Caco-2 (cell line): ENCODE measurements at regions not wholly inside any gene's neighbourhood (a gene's known extent, or its start where the extent isn't known, plus 50 kb on each side); places are given as distances from the start of the nearest gene placed in this dataset.

ENCODE experiments used
- BruUV-seq: library from RNA; stranded (reverse); fragments of 400-500 nt; replicated peaks from 2 replicates; lab custom pipeline; 2021; lab: Mats Ljungman, UMichigan
- CTCF ChIA-PET: fragments of 300-600 bp; sonication (Branson Sonifier 250); formaldehyde crosslinking; loops from one replicate; lab custom pipeline; 2022; ENCODE audit warnings: antibody characterized with exemption; lab: Charles Lee
- POLR2A ChIA-PET: fragments of 300-600 bp; sonication (Branson Sonifier 250); formaldehyde crosslinking; loops from one replicate; lab custom pipeline; 2022; ENCODE audit warnings: antibody characterized with exemption; lab: Charles Lee
- DNase-seq, 2 experiments: peaks; one replicate each; pipeline versions ENCODE4 v3.0.0 to v3.0.0-alpha.2; 2020 to 2022
- H3K27me3 ChIP-seq: replicated peaks from 2 replicates; pipeline ENCODE4 v1.6.0; 2011; ENCODE audit warnings: low read length; ENCODE audit not compliant: control insufficient read depth, insufficient read depth
- H3K36me3 ChIP-seq: 2 replicates; pipeline ENCODE4 v1.5.1; 2011; ENCODE audit warnings: low read length; ENCODE audit not compliant: control insufficient read depth, insufficient read depth
- H3K4me1 ChIP-seq: fragments of 250-450 bp; sonication (Bioruptor Pico); 2 replicates; pipeline ENCODE4 v1.5.1; 2020; ENCODE audit warnings: mild to moderate bottlenecking
- H3K4me3 ChIP-seq: 2 replicates; pipeline ENCODE4 v1.5.1; 2011; ENCODE audit warnings: low read depth, mild to moderate bottlenecking, control low read depth, low read length
- H3K9me3 ChIP-seq: fragments of 250-450 bp; sonication (Bioruptor Pico); 2 replicates; pipeline ENCODE4 v1.5.1; 2020; ENCODE audit warnings: mild to moderate bottlenecking, moderate library complexity
- H3K27ac Mint-ChIP-seq: one replicate; pipeline ENCODE4 v1.8.0; 2022; ENCODE audit warnings: mixed read lengths; ENCODE audit not compliant: unreplicated experiment
- H3K27me3 Mint-ChIP-seq: one replicate; pipeline ENCODE4 v1.8.0; 2022; ENCODE audit warnings: mixed read lengths; ENCODE audit not compliant: insufficient read depth, unreplicated experiment
- H3K36me3 Mint-ChIP-seq: one replicate; pipeline ENCODE4 v1.8.0; 2022; ENCODE audit warnings: mild to moderate bottlenecking, mixed read lengths; ENCODE audit not compliant: insufficient read depth, unreplicated experiment
- H3K4me1 Mint-ChIP-seq: one replicate; pipeline ENCODE4 v1.8.0; 2022; ENCODE audit warnings: low read depth, mixed read lengths; ENCODE audit not compliant: unreplicated experiment
- H3K4me3 Mint-ChIP-seq: one replicate; pipeline ENCODE4 v1.8.0; 2022; ENCODE audit warnings: mild to moderate bottlenecking, moderate library complexity, mixed read lengths; ENCODE audit not compliant: unreplicated experiment
- H3K9me3 Mint-ChIP-seq: one replicate; pipeline ENCODE4 v1.8.0; 2022; ENCODE audit warnings: mixed read lengths; ENCODE audit not compliant: unreplicated experiment
- CTCF ChIP-seq, 2 experiments: fragments of 200-600 bp in 1 of 2; IDR thresholded peaks; 1 replicate in 1 of 2; 2 replicates in 1 of 2; pipeline versions ENCODE4 v1.5.1 to v1.8.0; 2011 to 2022; ENCODE audit warnings: antibody characterized with exemption in 1 of 2, control low read depth in 1 of 2, inconsistent platforms in 1 of 2, low read depth in 1 of 2, low read length in 1 of 2, mild to moderate bottlenecking in 1 of 2, moderate library complexity in 1 of 2; ENCODE audit not compliant: insufficient read depth in 1 of 2, severe bottlenecking in 1 of 2, unreplicated experiment in 1 of 2
- intact Hi-C: fragments of 100-400 bp; cut with micrococcal nuclease; formaldehyde crosslinking; loops from one replicate; pipeline ENCODE4 v1.10.0; 2022; ENCODE audit not compliant: unreplicated experiment

- Histone ChIP-seq H3K27me3 (peaks cover 3% of the 10 kb centered on the region), H3K4me1 (no peaks in the 10 kb centered on the region), H3K4me3 (no peak overlapping the region), H3K36me3 (no peaks in the 10 kb centered on the region), H3K9me3 (no peaks in the 10 kb centered on the region)
- ChIA-PET CTCF (no interaction called here), POLR2A (no interaction called here)
- Mint-ChIP-seq H3K4me3 (no peak overlapping the region), H3K27ac (no peak overlapping the region), H3K9me3 (no peaks in the 10 kb centered on the region), H3K36me3 (no peaks in the 10 kb centered on the region), H3K4me1 (no peaks in the 10 kb centered on the region), H3K27me3 (peaks cover 17% of the 10 kb centered on the region)
- no TSS peak for BruUV-seq
- intact Hi-C loops = no loop called here
- DNase-seq = no peak
- TF ChIP-seq CTCF (IDR thresholded peaks at IDR 0.05; ENCODE audit: insufficient read depth in 1 of 2, low read depth in 1 of 2, low read length in 1 of 2, severe bottlenecking in 1 of 2, unreplicated experiment in 1 of 2) = no peak
These were observed 310.8 kb upstream of the SORL1-AS1 start for GRCh38 chr11:121763526-121763925.

GRCh38 chr11:121762820-121763219 is 310.1 kb upstream of the SORL1-AS1 start:
- no peaks in the 10 kb centered on the region for H3K9me3 Mint-ChIP-seq
- DNase-seq = no peak

GRCh38 chr11:121761186-121761585 is 308.4 kb upstream of the SORL1-AS1 start:
- H3K4me1 Mint-ChIP-seq = no peaks in the 10 kb centered on the region
- H3K27me3 ChIP-seq = 0 out of 2 replicates have a peak, but pooled peaks cover 1% of the 10 kb centered on the region
- POLR2A ChIA-PET = no interaction called here
- H3K27me3 Mint-ChIP-seq = peaks cover 12% of the 10 kb centered on the region
- BruUV-seq = no TSS peak
- no peak for TF ChIP-seq CTCF (IDR thresholded peaks at IDR 0.05; ENCODE audit: insufficient read depth in 1 of 2, low read depth in 1 of 2, low read length in 1 of 2, severe bottlenecking in 1 of 2, unreplicated experiment in 1 of 2)
- no peaks in the 10 kb centered on the region for H3K9me3 ChIP-seq
- no peak for DNase-seq
- H3K4me1 ChIP-seq = no peaks in the 10 kb centered on the region
- no peak overlapping the region for H3K4me3 ChIP-seq
- intact Hi-C loops = no loop called here
- CTCF ChIA-PET = no interaction called here
- no peak overlapping the region for H3K4me3 Mint-ChIP-seq
- no peaks in the 10 kb centered on the region for H3K36me3 Mint-ChIP-seq
- no peaks in the 10 kb centered on the region for H3K36me3 ChIP-seq
- H3K9me3 Mint-ChIP-seq = no peaks in the 10 kb centered on the region
- no peak overlapping the region for H3K27ac Mint-ChIP-seq

More at GRCh38 chr11:121762820-121763219, 310.1 kb upstream of the SORL1-AS1 start:
- BruUV-seq = no TSS peak
- ChIA-PET POLR2A (no interaction called here), CTCF (no interaction called here)
- no peaks in the 10 kb centered on the region for H3K9me3 ChIP-seq
- no peaks in the 10 kb centered on the region for H3K4me1 ChIP-seq
- TF ChIP-seq CTCF (IDR thresholded peaks at IDR 0.05; ENCODE audit: insufficient read depth in 1 of 2, low read depth in 1 of 2, low read length in 1 of 2, severe bottlenecking in 1 of 2, unreplicated experiment in 1 of 2) = no peak
- no peak overlapping the region for H3K4me3 ChIP-seq
- peaks cover 15% of the 10 kb centered on the region for H3K27me3 Mint-ChIP-seq
- intact Hi-C loops = no loop called here
- no peaks in the 10 kb centered on the region for H3K36me3 Mint-ChIP-seq
- H3K27ac Mint-ChIP-seq = no peak overlapping the region
- no peaks in the 10 kb centered on the region for H3K4me1 Mint-ChIP-seq
- H3K36me3 ChIP-seq = no peaks in the 10 kb centered on the region
- peaks cover 3% of the 10 kb centered on the region for H3K27me3 ChIP-seq
- H3K4me3 Mint-ChIP-seq = no peak overlapping the region
